Loucy (cell line): ENCODE measurements at regions not wholly inside any gene's neighbourhood (a gene's known extent, or its start where the extent isn't known, plus 50 kb on each side); places are given as distances from the start of the nearest gene placed in this dataset.

Experiments used
- H2AFZ ChIP-seq: fragments of 200-600 bp; sonication (generic); 2 replicates; pipeline ENCODE4 v1.6.0; 2016; ENCODE audit warnings: antibody characterized with exemption, mild to moderate bottlenecking, low read length, moderate library complexity
- H3F3A ChIP-seq: fragments of 200-600 bp; 2 replicates; pipeline ENCODE4 v1.6.0; 2016; ENCODE audit warnings: antibody characterized with exemption, low read depth, mild to moderate bottlenecking
- H3K27me3 ChIP-seq: fragments of 200-600 bp; sonication (generic); 2 replicates; pipeline ENCODE4 v1.6.1; 2014; ENCODE audit warnings: low read length, mild to moderate bottlenecking; ENCODE audit not compliant: insufficient read depth, poor library complexity, severe bottlenecking
- H3K36me3 ChIP-seq: fragments of 200-600 bp; sonication (generic); 2 replicates; pipeline ENCODE4 v1.6.1; 2016; ENCODE audit warnings: low read length; ENCODE audit not compliant: insufficient read depth
- H3K4me1 ChIP-seq: fragments of 200-600 bp; sonication (generic); 2 replicates; pipeline ENCODE4 v1.5.1; 2014; ENCODE audit warnings: low read length, mild to moderate bottlenecking; ENCODE audit not compliant: insufficient read depth, poor library complexity, severe bottlenecking
- H3K4me2 ChIP-seq: fragments of 200-600 bp; sonication (generic); 2 replicates; pipeline ENCODE4 v1.6.0; 2014; ENCODE audit warnings: antibody characterized with exemption, low read length, low read depth, mild to moderate bottlenecking; ENCODE audit not compliant: poor library complexity, severe bottlenecking
- H3K4me3 ChIP-seq: fragments of 200-600 bp; sonication (generic); 2 replicates; pipeline ENCODE4 v1.5.1; 2014; ENCODE audit warnings: low read length, mild to moderate bottlenecking, mixed read lengths; ENCODE audit not compliant: poor library complexity, severe bottlenecking
- H3K79me2 ChIP-seq: fragments of 200-600 bp; sonication (generic); 2 replicates; pipeline ENCODE4 v1.6.1; 2014; ENCODE audit warnings: low read length; ENCODE audit not compliant: insufficient read depth
- H3K9ac ChIP-seq: fragments of 200-600 bp; sonication (generic); 2 replicates; pipeline ENCODE4 v1.6.0; 2014; ENCODE audit warnings: mild to moderate bottlenecking, low read depth, low read length, moderate library complexity; ENCODE audit not compliant: poor library complexity, severe bottlenecking
- H3K9me2 ChIP-seq: fragments of 200-600 bp; sonication (generic); replicated peaks from 2 replicates; pipeline ENCODE4 v1.6.1; 2016; ENCODE audit warnings: low read depth, low read length, mixed read lengths
- H3K9me3 ChIP-seq: fragments of 200-600 bp; sonication (generic); 2 replicates; pipeline ENCODE4 v1.6.1; 2014; ENCODE audit warnings: mild to moderate bottlenecking, antibody characterized with exemption, low read length, low read depth; ENCODE audit not compliant: insufficient read depth
- H4K20me1 ChIP-seq: fragments of 200-600 bp; sonication (generic); 2 replicates; pipeline ENCODE4 v1.6.0; 2014; ENCODE audit warnings: antibody characterized with exemption, low read length, mild to moderate bottlenecking; ENCODE audit not compliant: insufficient read depth, poor library complexity, severe bottlenecking
- CTCF ChIP-seq: fragments of 200-600 bp; sonication (generic); conservative IDR thresholded peaks from 2 replicates; pipeline ENCODE4 v1.5.1; 2014; ENCODE audit warnings: mild to moderate bottlenecking, antibody characterized with exemption, low read length
- EZH2phosphoT487 ChIP-seq: fragments of 200-600 bp; IDR thresholded peaks from 2 replicates; pipeline ENCODE4 v1.6.1; 2018; ENCODE audit warnings: antibody characterized with exemption, mild to moderate bottlenecking, moderate library complexity, borderline replicate concordance

- H3K9me3 ChIP-seq = no peaks in the 10 kb centered on the region
- no peaks in the 10 kb centered on the region for H4K20me1 ChIP-seq
- H2AFZ ChIP-seq = no peak overlapping the region
- no peak for TF ChIP-seq CTCF
- no peak for TF ChIP-seq EZH2phosphoT487
- H3K36me3 ChIP-seq = no peaks in the 10 kb centered on the region
- H3K4me1 ChIP-seq = no peaks in the 10 kb centered on the region
- no peaks in the 10 kb centered on the region for H3K27me3 ChIP-seq
- no peak overlapping the region for H3K4me3 ChIP-seq
- no peaks in the 10 kb centered on the region for H3K79me2 ChIP-seq
- H3K9me2 ChIP-seq = no peaks in the 10 kb centered on the region
- H3K9ac ChIP-seq = no peak overlapping the region
- no peak overlapping the region for H3K4me2 ChIP-seq
- no peaks in the 10 kb centered on the region for H3F3A ChIP-seq
Observed at GRCh38 chr4:10354225-10354624, 103.0 kb downstream of the ZNF518B start.

- no peak overlapping the region for H3K4me2 ChIP-seq
- H3K9me3 ChIP-seq = no peaks in the 10 kb centered on the region
- TF ChIP-seq EZH2phosphoT487 (no peak), CTCF (no peak)
- H3F3A ChIP-seq = no peaks in the 10 kb centered on the region
- H2AFZ ChIP-seq = no peak overlapping the region
- no peaks in the 10 kb centered on the region for H3K4me1 ChIP-seq
- H3K9me2 ChIP-seq = no peaks in the 10 kb centered on the region
- H3K9ac ChIP-seq = no peak overlapping the region
- H3K36me3 ChIP-seq = no peaks in the 10 kb centered on the region
- H3K79me2 ChIP-seq = no peaks in the 10 kb centered on the region
- no peak overlapping the region for H3K4me3 ChIP-seq
- H3K27me3 ChIP-seq = no peaks in the 10 kb centered on the region
- no peaks in the 10 kb centered on the region for H4K20me1 ChIP-seq
Observed at GRCh38 chr4:10353110-10353509, 104.1 kb downstream of the ZNF518B start.

GRCh38 chr4:10348241-10348640 lies 109.0 kb downstream of the ZNF518B start:
- no peaks in the 10 kb centered on the region for H3K4me1 ChIP-seq
- TF ChIP-seq CTCF = no peak
- no peak for TF ChIP-seq EZH2phosphoT487
- H3K9me3 ChIP-seq = no peaks in the 10 kb centered on the region
- no peaks in the 10 kb centered on the region for H4K20me1 ChIP-seq
- no peaks in the 10 kb centered on the region for H3K36me3 ChIP-seq
- H2AFZ ChIP-seq = no peak overlapping the region
- H3F3A ChIP-seq = no peaks in the 10 kb centered on the region
- H3K79me2 ChIP-seq = no peaks in the 10 kb centered on the region
- H3K27me3 ChIP-seq = no peaks in the 10 kb centered on the region
- H3K4me3 ChIP-seq = no peak overlapping the region
- H3K4me2 ChIP-seq = no peak overlapping the region
- no peak overlapping the region for H3K9ac ChIP-seq
- no peaks in the 10 kb centered on the region for H3K9me2 ChIP-seq
